Kidney tubule cell (primary cell): ENCODE measurements at regions not wholly inside any gene's neighbourhood (a gene's known extent, or its start where the extent isn't known, plus 50 kb on each side); places are given as distances from the start of the nearest gene placed in this dataset.

Source experiments
- DNase-seq: peaks from one replicate; pipeline ENCODE4 v3.0.0-alpha.2; 2018; ENCODE audit warnings: low spot score

DNA sequence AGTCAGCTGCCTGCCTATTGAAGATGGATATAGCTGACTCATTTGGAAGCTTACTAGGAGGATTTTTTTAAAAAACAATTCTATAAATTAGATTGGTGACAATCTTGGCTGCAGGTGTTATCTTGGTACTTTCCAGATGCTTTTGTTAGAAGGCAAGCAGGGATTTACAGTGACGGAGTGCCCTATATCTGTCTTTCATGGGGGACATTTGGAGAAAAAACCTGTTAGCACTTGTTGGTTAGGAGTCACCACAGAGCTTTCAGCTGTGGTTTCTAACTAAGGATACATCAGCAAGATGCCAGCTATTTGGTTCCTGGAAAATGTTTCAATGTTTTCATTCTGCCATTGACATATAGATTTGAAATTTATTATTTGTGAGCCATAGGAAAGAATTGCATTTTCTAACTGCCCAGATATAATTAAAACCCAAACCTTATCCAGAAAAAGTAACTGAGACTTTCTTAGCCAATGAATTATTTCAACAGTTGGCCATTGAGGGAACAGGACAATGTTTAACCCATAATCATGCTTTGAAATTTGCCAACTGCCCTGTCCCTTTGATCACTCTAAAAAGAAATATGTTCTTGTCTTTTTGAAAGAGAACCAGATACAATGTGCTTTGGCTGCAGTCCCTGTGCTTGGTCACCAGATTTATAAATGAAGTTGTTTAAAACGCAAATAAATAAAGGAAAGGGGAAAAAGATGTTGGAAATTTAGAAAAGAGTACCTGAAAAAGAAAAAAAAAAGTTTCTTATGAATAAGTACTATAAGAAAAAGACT lies 761.0 kb upstream of the CXADR start:
- DNase-seq, result no peak

DNA sequence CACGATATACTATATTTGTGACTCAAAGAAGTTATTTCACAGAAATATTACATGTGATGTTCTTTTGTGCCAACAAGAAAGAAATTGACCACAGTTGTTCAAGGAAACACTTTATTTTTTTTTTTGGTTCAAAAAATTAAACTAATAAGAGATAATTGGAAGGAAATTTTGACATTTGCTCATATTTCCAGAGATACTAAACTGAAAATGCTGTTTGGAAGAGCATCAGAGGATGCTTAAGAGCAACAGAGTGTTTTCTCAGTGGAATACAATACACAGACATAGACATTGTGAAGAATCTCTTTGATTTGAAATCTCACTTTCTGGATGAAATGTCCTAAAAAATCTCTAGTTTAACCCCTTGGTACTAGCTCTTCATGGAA lies 760.4 kb upstream of the CXADR start:
- DNase-seq, result no peak

DNA sequence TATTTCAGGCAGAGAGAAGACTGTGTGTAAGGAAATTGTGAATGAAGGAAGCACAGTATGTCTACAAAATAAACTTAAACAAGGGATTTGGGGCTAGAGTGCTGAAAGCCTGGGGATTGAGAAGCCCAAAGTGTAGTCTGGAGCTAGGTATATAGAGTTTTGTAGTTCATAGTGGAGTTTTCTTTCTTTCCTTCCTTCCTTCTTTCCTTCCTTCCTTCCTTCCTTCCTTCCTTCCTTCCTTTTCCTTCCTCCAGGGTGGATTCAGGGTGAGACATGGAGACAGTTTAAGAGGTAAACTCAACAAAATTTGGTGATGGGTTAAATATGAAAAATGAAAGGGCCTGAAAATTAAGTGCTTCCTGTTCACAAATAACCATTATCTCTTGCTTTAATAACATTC lies 757.8 kb upstream of the CXADR start:
- no peak for DNase-seq

DNA sequence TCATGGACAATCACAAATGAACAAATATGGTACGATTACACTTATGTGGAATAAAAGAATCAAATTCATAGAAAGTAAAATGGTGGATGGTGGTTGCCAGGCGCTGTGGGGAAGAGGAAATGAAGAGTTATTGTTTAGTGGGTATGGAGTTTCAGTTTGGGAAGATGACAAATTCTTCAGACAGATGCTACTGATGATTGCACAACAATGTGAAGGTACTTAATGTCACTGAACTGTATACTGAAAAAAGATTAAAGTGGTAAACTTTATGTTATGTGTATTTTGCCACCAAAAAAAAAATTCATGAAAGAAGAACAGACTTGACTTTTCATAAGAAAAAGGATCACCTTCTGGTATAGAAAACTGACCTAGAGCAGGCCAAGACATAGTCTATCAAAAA lies 745.6 kb upstream of the CXADR start:
- no peak for DNase-seq

DNA sequence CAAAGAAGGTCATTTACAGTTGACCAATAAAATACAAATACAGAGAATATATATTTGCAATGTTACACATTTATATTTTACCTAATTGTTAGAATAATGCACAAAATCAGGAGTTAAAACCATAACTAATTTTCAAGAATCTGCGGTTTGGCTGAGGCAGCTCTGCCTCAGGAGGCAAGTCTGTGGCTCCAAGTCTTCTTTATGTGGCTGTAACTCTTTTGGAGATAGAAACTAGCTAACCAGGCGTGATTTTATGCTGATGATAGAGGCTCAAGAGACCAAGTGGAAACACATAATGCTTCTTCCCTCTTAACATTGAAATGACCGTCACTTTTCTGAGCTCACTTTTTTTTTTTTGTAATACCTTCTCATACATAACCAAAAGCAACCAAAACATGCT lies 744.7 kb upstream of the CXADR start:
- no peak for DNase-seq

DNA sequence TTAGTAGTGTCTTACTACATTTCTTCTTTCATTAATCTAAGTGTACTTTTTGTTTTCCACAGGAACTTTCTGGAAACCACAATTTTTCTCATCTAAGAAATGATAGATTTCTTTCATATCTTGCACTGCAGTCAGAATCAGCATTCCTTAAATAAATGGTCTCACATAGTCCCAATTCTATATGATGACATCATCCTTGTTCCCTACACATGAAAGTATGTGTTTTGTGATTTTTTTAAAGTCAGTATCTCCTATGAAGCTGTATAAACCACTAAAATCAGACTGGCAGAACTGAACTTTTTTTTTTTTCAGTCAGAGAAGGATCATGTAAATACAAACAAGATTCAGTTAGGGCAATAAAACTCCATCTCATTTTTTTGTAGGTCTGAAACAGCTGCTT lies 742.6 kb upstream of the CXADR start:
- no peak for DNase-seq

DNA sequence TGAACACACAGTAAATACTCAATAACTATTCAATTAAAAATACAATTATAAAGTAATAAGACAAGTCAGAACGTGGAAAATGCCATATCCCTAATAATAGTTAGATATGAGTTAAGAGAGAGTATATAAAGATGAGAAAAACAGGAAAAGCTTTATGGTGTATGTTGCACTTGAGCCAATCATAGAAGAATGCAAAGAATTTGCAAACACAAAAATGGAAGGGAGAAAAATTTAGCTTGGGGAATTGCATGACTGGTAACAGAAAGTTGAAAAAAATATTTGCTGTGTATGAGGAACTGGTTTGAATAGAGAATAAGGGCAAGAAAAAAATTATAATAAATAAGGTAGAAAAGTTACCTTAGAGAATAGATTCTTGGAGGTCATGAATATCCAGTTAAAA lies 739.6 kb upstream of the CXADR start:
- no peak for DNase-seq

DNA sequence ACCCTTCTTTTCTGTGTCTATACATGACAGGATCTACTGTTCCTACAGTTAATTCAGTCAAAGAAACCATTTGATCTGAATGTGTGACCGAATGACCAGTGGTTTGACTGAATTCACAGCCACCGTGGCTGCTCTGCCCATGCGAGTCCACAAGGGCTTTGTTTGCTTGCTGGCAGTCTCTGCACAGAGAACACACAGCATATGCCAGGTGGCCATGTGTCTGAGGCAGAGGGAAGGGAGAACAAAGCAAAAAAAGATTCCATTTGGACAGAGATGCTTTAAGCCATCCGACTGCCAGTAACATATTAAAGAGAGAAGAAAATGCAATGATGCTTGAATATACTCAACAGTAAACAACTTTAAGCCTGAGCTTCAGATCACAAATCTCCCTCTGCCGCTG lies 737.8 kb upstream of the CXADR start:
- no peak for DNase-seq

DNA sequence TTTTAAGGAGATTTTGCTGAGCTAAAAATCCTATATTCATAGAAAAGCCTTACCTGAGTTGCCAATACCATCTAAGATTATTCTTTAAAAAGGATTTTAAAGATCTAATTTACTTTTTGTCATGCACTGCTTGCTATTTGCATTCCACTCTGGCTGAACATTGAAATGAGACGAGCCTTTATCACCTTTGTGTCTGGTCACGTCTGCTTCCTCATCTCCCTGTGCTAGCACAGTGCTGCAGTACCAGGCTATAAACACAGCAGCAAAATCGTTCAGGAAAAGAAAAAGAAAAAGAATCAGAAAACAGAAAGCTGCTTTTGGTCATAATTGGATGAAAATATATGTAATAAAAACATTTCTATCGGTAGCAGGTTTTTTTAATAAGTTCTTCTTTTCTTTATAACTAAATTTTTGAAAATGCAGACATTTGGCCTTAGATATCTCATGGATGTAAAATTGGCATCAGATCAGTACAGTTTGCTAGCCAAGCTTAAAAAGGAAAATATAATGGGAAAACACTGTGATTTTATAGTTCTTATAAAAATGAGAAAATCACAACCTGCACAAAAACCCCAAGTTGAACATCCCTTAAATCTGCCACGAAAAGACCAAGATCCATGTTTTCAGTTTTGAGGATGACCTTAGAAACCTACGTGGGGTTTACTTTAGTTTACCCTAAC lies 735.7 kb upstream of the CXADR start:
- no peak for DNase-seq

DNA sequence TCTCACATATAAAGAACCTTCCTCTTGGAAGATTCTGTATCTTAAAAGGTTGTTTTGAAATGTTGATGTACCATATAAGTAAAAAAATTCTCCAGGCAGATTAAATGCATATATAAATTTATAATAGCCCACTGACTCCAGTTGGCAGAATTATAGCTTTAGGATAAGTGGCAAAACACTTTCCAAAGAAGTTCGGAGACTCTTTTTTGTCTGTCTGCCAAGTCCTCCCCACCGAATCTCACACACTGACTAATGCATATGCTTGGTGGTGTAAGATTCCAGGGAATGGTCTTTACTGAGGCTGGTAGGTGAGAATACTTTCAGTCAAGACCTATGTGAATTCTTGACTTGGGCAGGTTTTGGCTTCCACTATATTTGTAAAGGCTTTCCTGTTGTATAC lies 724.3 kb upstream of the CXADR start:
- DNase-seq, result no peak

DNA sequence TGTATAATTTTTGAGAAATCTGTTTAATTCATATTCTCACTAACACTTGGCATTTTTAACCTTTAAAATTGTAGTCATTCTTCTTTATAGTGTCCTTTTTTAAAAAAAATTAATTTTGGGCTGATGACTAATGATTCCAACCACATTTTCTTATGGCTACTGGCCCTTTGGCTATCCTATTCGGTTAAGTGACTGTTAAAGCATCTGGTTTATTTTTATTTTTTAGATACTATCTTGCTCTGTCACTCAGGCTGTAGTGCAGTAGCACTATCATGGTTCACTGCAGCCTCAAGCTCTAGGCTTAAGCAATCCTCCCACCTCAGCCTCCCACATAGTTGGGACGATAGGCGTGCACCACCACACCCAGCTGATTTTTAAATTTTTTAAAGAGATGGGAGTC lies 723.2 kb upstream of the CXADR start:
- no peak for DNase-seq

DNA sequence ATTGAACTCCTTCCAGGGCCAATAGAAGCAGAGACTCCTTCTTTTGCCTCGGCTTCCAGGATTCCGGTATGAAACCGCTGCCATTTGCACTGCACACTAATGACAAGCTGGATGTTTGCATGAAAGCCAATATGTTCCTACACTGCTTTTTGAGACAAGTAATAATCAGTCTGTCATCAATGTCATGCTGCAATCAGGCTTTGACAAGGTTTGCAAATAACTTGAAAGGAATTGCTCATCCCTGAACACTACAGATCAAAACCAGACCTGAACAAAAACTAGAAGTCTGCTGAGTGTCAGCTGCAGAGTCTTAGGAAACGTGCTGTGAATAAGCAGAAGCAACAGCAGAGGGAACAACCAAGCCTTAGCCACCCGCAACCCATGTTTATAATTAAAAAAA lies 720.7 kb upstream of the CXADR start:
- DNase-seq, result no peak

DNA sequence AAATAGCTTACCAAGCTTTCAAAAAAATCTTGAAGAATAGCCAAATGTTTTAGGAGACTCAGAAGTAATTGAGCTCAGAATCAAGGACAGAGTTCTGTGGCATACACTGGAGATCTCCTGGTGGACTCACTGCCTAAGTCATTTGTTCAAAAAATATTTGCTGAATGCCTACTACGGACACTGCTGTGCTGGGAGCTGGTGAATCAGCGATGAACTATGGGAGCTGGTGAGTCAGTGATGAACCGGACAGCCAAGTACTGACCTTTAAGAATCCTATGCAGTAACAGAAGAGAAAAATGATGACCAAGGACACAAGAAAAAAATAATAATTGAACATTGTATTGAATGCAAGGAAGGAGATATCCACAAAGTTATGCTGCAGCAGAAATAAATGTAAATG lies 717.9 kb upstream of the CXADR start:
- DNase-seq, result peak; percentile 84

DNA sequence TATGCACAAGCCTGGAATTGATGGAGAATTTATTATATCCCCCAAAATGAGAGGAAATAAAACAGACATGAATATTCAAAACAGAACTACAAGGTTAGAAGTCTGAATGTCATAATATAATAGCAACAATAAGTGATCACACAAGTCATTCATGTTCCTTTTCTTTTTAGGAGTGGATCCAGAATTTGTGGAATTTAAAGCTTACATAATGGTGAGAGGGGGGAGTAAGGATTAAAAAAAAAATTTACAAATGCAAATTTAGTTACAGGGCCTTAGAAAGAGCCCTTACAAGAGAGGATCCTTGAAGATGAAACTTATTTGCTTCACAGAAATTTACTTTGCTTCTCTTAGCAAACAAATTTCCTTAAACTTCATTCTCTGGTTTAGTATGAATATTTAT lies 716.1 kb upstream of the CXADR start:
- DNase-seq, result no peak

DNA sequence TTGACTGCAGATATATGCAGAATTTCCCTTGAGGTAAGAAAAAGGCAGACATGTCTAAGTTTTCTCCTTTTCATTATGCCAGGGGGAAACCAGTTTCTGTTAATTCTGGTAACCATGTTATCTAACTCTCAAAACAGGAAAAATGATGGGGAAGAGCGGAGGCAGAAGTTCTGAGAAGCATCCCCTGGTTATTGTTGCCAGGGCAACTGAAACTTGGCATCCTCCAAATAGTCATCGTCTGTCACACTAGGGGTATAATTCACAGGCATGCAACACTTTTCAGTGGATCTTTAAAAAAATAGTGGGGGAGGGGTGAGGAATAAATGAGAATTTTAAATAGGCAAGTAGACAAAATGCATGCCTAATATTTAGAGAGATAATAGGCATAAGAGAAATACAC lies 715.3 kb upstream of the CXADR start:
- DNase-seq, result no peak

DNA sequence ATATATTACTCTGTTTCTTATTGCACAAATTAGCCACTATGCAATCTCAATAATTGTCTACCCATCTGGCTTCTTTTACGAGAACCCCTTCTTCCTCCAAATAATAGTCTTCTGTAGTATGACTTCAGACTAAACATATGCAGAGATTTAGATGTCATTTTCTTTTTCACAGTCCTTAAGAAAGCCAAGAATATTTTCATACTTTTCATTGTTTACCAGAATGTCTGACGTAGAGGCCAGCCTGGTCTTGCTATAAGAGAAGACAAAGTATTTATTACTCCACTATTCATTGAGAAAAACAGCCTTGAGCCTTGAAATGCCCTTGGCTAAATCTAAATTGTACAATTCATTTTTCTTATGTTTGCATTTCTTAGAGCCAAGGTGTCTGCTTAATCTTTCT lies 714.9 kb upstream of the CXADR start:
- DNase-seq, result no peak

DNA sequence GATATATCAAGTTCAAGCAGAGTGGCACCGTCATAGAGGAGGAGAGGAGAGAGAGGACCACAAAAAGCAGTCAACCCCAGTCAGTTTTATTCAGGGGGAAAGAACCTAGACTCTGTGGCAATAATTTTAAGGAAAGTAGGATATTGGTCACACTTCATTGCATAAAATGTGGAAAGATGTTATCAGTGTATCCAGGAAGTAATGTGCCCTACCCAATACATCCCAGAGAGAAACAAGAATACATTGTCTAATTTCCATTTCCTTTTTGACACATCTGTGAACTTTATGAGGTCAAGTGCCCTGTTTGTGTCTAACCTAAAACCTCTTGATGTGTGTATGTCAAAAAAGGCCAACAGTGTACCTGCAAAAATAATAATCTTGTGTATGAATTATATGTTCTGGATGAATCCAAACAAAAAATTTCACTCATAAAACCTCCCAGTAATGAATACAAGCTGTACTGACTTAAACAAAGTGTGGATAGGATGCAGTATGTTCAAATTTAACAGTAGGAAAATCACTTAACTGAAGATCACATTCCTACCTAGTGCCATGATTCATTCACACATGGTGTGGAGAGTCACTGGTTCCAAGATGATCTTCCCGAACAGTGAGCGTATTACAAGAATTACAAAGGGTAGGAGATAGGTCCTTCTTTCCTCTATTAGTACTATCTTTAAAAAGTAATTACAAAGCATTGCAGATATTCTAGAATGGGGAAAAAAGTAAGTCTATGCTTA lies 712.1 kb upstream of the CXADR start:
- no peak for DNase-seq

DNA sequence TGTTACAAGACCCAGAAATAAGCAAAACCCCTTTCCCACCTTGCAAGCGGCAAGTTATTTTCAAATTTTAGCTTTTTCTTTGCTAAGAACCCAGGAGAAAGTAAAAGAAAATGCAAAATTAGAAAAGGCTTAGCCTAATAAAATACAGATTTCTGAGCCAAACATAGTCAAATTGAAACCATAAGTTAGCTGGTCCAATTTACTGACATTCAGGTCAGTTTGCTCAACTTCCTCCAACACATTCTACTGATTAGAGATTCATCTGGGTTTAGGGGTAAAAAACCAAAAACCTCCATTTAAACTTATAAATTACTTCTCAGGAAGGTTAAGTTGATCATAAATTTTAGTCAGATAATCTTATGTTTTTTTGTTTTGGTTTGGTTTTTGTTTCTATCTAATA lies 701.8 kb upstream of the CXADR start:
- DNase-seq, result no peak

DNA sequence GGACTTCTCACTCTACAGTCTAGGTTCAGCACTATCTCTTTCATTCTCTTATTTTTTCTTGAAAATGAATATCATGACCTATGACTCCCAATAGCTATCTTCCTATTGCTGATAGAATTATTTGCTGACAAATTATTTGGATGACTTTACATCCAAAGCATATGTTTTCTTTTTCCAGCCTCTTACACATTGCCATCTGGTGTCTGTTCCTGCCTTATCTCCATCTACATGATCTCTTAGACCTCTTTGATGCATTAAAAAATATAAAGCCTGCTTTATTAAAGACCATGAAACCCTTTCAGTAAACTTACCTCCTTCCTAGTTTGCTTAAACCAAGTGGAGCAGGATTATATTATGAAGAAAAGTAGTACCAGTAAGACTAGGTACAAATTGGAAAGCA lies 700.9 kb upstream of the CXADR start:
- DNase-seq, result no peak

DNA sequence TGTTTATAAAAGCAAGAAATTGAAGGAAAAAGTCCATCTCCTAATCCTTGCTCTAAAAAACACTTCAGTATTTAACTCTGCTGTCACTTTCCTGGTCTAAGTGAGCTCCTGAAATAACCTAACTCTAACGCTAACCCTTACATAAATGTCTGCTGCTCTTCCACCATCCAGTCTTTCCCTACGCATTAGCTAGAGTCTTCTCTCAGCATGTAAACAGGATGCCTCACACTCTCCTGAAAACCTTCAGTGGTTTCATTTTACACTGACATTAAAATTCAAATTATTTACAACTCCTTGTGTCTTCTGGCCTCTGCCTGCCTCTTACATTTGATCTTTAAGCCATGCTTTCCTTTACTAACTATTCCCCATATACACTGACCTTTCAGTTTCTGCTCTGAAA lies 697.6 kb upstream of the CXADR start:
- no peak for DNase-seq

DNA sequence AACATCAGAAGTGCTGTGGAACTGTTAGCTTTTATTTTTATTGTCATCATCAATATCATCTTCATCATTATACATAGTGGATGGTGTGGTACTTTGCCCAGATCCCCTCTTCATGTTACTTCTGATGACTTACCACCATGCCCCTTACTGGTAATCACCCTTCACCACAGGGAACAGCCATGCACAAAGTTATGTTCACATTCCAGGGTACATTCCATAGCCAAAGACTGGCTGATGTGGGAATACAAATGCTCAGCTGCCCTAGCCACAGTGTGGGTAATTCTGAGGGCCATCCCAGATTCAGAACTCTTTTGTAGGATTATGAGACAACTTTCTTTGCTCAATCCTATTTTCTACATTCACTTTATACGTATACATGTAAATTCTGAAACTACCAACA lies 691.3 kb upstream of the CXADR start:
- peak; percentile 37 for DNase-seq

DNA sequence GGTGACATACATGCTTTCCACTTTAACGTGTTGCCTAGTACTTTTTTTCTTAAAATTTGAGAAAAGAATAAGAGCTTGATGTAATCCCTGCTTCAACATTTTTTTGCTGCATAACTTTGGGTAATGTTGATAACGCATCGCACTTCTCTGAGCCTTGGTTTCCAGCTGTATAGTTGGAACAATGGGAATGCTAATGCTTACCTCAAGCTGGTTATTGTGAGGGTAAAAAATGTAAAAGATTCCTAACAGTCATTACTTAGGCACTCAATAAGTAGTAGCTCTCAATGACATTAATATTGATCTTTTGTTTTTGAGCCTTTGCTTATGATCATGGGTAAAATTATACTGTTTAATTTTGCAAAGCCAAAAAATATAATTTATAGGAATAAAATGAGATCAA lies 683.3 kb upstream of the CXADR start:
- no peak for DNase-seq

DNA sequence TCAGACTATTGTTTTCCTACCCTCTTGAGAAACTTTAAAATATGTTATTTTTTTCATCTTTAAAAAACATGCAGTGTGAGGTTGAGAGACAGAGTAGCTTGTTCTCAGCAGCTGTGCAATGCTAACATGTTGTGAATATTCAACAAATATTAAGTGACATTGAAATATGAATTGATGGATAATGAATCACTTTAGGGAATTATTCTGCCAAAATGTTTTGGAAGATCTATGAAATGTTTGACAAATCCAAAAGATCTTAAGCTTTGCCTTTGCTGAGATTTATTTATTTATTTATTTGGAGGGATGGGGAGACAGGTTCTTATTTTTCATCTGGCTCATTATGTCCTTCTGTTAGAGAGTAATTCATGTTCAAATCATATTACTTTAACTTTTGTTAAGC lies 680.1 kb upstream of the CXADR start:
- DNase-seq, result no peak
